ENCODE measurements at regions not wholly inside any gene's neighbourhood (a gene's known extent, or its start where the extent isn't known, plus 50 kb on each side); places are given as distances from the start of the nearest gene placed in this dataset.

- CTCF ChIA-PET: no interaction called here
- H3K9me3 Mint-ChIP-seq: no peaks in the 10 kb centered on the region
- H3K36me3 ChIP-seq (ENCODE audit: insufficient read depth, low read length): no peaks in the 10 kb centered on the region
- H3K27me3 ChIP-seq (ENCODE audit: control insufficient read depth in 1 of 2, insufficient read depth in 2 of 2, low read length in 2 of 2): no peaks in the 10 kb centered on the region
- H3K27ac ChIP-seq (ENCODE audit: low read depth in 1 of 2, low read length in 2 of 2): no peak overlapping the region
- peaks cover 4% of the 10 kb centered on the region for H3K27me3 Mint-ChIP-seq
- no peak for TF ChIP-seq CTCF (IDR thresholded peaks at IDR 0.05)
- intact Hi-C loops (cut with DNase I, micrococcal nuclease): no loop called here
- POLR2A ChIA-PET: no interaction called here
- H3K9me3 ChIP-seq (ENCODE audit: control insufficient read depth in 1 of 2, insufficient read depth in 1 of 2, low read length in 2 of 2): no peaks in the 10 kb centered on the region
- H3K4me1 Mint-ChIP-seq (ENCODE audit: low read depth): no peaks in the 10 kb centered on the region
- H3K4me3 ChIP-seq (ENCODE audit: low read length): no peak overlapping the region
- H3K36me3 Mint-ChIP-seq (ENCODE audit: low read depth): no peaks in the 10 kb centered on the region
- no peaks in the 10 kb centered on the region for H3K4me1 ChIP-seq (ENCODE audit: insufficient read depth, low read length)
- DNase-seq (no peak), ATAC-seq (ENCODE audit: poor library complexity) (no peak)
- no peak overlapping the region for H3K27ac Mint-ChIP-seq
- no peak overlapping the region for H3K4me3 Mint-ChIP-seq
These were observed 310.4 kb downstream of the GPAT3 start for GRCh38 chr4:83846193-83846830.

DNA sequence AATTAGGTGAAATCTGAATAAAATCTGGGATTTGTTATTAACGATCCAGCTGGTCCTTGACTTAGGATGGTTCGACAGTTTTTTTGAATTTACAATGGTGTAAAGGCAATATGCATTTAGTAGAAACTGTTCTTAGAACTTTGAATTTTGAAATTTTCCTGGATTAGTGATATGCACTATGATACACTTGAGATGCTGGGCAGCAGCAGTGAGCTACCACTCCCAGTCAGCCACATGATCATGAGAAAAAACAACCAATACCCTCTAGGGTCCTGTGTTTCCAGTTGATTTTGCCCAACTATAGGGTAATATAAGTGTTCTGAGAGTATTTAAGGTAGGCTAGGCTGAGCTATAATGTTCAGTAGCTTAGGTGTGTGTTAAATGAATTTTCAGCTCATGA lies 303.7 kb downstream of the GPAT3 start:
- ChIA-PET CTCF (no interaction called here), POLR2A (no interaction called here)
- DNase-seq: no peak

DNA sequence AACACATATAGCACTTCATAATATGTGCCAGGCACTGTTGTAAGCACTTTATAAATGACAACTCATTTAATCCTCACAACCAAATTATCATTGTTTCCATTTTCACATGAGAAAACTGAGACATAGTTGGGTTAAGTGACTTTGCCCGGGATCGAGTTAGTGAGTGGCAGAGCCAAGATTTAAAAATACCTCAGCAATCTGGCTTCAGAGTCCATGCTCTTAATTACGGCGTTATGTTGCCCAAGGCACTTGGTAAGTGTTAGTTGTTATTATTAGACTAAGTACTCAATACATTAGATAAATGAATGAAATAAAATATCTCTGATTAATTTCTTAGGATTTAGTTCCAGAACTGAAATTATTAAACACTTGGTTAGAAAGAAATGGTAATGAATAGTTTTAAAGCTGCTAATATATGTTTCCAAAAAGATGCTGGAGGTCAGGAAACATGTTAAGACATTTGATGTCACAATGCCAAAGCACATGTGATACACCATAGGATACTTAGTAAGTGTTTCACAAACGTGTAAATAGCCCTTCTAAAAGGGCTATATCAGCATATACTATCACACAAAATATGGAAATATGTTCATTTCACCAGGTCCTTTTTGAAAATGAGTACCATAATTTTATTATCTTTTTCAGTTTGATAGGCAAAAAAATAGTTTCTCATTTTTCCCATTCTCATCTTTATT lies 301.9 kb downstream of the GPAT3 start:
- POLR2A ChIA-PET: no interaction called here
- CTCF ChIA-PET: no interaction called here
- DNase-seq (no peak), ATAC-seq (ENCODE audit: poor library complexity) (no peak)
- Mint-ChIP-seq H3K9me3 (no peaks in the 10 kb centered on the region), H3K27me3 (no peaks in the 10 kb centered on the region), H3K4me1 (ENCODE audit: low read depth) (no peaks in the 10 kb centered on the region), H3K4me3 (no peak overlapping the region), H3K36me3 (ENCODE audit: low read depth) (no peaks in the 10 kb centered on the region), H3K27ac (no peak overlapping the region)
- Histone ChIP-seq H3K9me3 (ENCODE audit: control insufficient read depth in 1 of 2, insufficient read depth in 1 of 2, low read length in 2 of 2) (no peaks in the 10 kb centered on the region), H3K4me1 (ENCODE audit: insufficient read depth, low read length) (no peaks in the 10 kb centered on the region), H3K27me3 (ENCODE audit: control insufficient read depth in 1 of 2, insufficient read depth in 2 of 2, low read length in 2 of 2) (no peaks in the 10 kb centered on the region), H3K27ac (ENCODE audit: low read depth in 1 of 2, low read length in 2 of 2) (no peak overlapping the region), H3K4me3 (ENCODE audit: low read length) (no peak overlapping the region), H3K36me3 (ENCODE audit: insufficient read depth, low read length) (no peaks in the 10 kb centered on the region)
- intact Hi-C loops (cut with DNase I, micrococcal nuclease): no loop called here
- TF ChIP-seq CTCF (IDR thresholded peaks at IDR 0.05): no peak

More for the DNA sequence above, 303.7 kb downstream of the GPAT3 start:
- Histone ChIP-seq H3K4me1 (ENCODE audit: insufficient read depth, low read length) (no peaks in the 10 kb centered on the region), H3K4me3 (ENCODE audit: low read length) (no peak overlapping the region), H3K27ac (ENCODE audit: low read depth in 1 of 2, low read length in 2 of 2) (no peak overlapping the region), H3K9me3 (ENCODE audit: control insufficient read depth in 1 of 2, insufficient read depth in 1 of 2, low read length in 2 of 2) (no peaks in the 10 kb centered on the region), H3K36me3 (ENCODE audit: insufficient read depth, low read length) (no peaks in the 10 kb centered on the region), H3K27me3 (ENCODE audit: control insufficient read depth in 1 of 2, insufficient read depth in 2 of 2, low read length in 2 of 2) (no peaks in the 10 kb centered on the region)
- Mint-ChIP-seq H3K4me1 (ENCODE audit: low read depth) (no peaks in the 10 kb centered on the region), H3K27me3 (no peaks in the 10 kb centered on the region), H3K36me3 (ENCODE audit: low read depth) (no peaks in the 10 kb centered on the region), H3K9me3 (no peaks in the 10 kb centered on the region), H3K4me3 (no peak overlapping the region), H3K27ac (no peak overlapping the region)
- no peak for ATAC-seq (ENCODE audit: poor library complexity)
- intact Hi-C loops (cut with DNase I, micrococcal nuclease): no loop called here
- no peak for TF ChIP-seq CTCF (IDR thresholded peaks at IDR 0.05)
